BLaER1 treated with 17β-estradiol and CSF1 and Interleukin-3, amounts not matched to agents 10 nM and 100 nM (cell line): ENCODE measurements at regions not wholly inside any gene's neighbourhood (a gene's known extent, or its start where the extent isn't known, plus 50 kb on each side); places are given as distances from the start of the nearest gene placed in this dataset.

Experiments used
- H3K27ac ChIP-seq, 11 experiments: shearing (Covaris generic); formaldehyde crosslinking; 2 replicates each; pipeline ENCODE4 v1.8.1; 2022
- H3K27me3 ChIP-seq, 11 experiments: shearing (Covaris generic); formaldehyde crosslinking; 2 replicates each; pipeline ENCODE4 v1.8.1; 2022
- H3K36me3 ChIP-seq, 11 experiments: shearing (Covaris generic); formaldehyde crosslinking; 2 replicates each; pipeline ENCODE4 v1.8.1; 2022
- H3K4me1 ChIP-seq, 10 experiments: shearing (Covaris generic); formaldehyde crosslinking; 2 replicates each; pipeline ENCODE4 v1.8.1; 2022
- H3K4me2 ChIP-seq, 11 experiments: shearing (Covaris generic); formaldehyde crosslinking; 2 replicates each; pipeline ENCODE4 v1.8.1; 2022
- H3K4me3 ChIP-seq, 10 experiments: shearing (Covaris generic); formaldehyde crosslinking; 2 replicates each; pipeline ENCODE4 v1.8.1; 2022
- H3K9ac ChIP-seq, 11 experiments: shearing (Covaris generic); formaldehyde crosslinking; 2 replicates each; pipeline ENCODE4 v1.8.1; 2022
- H3K9me3 ChIP-seq, 11 experiments: shearing (Covaris generic); formaldehyde crosslinking; replicated peaks in 1 of 11; 2 replicates each; pipeline ENCODE4 v1.8.1; 2022
- H4K20me1 ChIP-seq, 11 experiments: shearing (Covaris generic); formaldehyde crosslinking; 2 replicates each; pipeline ENCODE4 v1.8.1; 2022
- Cebpa-rat ChIP-seq, 11 experiments: shearing (Covaris generic); IDR thresholded peaks; 2 replicates each; pipeline ENCODE4 v1.8.1; 2022

DNA sequence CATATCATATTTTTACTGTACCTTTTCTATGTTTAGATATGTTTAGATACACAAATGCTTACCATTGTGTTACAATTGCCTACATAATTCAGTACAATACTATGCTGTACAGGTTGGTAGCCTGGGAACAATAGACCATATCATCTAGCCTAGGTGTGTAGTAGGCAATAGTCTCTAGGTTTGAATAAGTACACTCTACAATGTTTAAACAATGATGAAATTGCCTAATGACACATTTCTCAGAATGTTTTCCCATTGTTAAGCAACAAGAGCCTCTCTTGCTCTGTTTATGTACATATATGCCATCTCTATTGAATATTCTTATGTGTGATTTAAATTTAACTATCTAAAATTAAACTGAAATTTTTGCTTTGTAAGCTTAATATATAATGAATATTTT, 209.6 kb upstream of the ST8SIA4 start:
- Histone ChIP-seq H3K9ac (no peak overlapping the region), H3K4me3 (no peak overlapping the region), H3K27ac (no peak overlapping the region), H3K9me3 (no peaks in the 10 kb centered on the region), H4K20me1 (no peaks in the 10 kb centered on the region), H3K27me3 (no peaks in the 10 kb centered on the region), H3K36me3 (no peaks in the 10 kb centered on the region), H3K4me2 (no peak overlapping the region), H3K4me1 (no peaks in the 10 kb centered on the region)
- TF ChIP-seq Cebpa-rat (IDR thresholded peaks at IDR 0.05), result no peak

DNA sequence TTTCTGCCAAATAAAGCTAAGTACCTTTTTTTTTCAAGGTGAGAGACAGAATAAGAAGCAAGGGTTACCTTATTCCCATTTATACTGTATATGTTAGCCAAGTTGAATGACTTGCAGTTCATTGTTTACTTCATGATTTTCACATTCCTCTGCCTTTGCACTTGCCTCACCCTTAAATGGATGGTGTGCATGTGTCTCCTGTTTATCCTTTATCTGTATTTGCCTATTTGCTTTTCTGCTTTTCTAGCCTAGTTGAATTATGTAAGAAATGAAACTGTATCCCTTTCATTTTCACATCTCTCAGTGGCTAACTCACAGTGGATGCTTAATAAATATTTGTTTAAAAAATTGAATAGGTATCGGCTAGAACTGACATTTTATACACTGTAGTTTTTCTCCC, 200.8 kb upstream of the ST8SIA4 start:
- H3K36me3 ChIP-seq, result no peaks in the 10 kb centered on the region
- no peak overlapping the region for H3K9ac ChIP-seq
- no peaks in the 10 kb centered on the region for H3K9me3 ChIP-seq
- H4K20me1 ChIP-seq, result no peaks in the 10 kb centered on the region
- H3K4me1 ChIP-seq, result no peaks in the 10 kb centered on the region
- no peak overlapping the region for H3K27ac ChIP-seq
- H3K4me2 ChIP-seq, result no peak overlapping the region
- TF ChIP-seq Cebpa-rat (IDR thresholded peaks at IDR 0.05), result no peak
- no peak overlapping the region for H3K4me3 ChIP-seq
- no peaks in the 10 kb centered on the region for H3K27me3 ChIP-seq

DNA sequence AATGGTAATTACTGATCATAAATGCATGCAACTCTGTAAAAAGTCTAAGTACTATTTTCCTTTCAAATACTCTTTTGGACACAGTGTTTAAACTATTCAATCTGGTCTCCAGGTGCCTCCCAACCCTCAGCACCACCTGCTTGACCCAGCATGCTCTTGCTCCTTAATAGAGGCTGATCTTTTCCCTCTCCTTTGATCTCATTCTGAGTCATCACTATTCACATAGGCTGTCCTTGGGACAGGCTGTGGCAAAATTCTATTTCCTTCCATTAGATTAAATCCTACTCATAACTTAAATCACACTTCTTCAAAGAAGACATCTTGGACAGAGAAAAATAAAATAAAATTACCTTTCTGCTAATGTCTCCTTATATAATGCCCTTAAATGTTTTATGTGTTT, 199.4 kb upstream of the ST8SIA4 start:
- H3K36me3 ChIP-seq, result no peaks in the 10 kb centered on the region
- TF ChIP-seq Cebpa-rat (IDR thresholded peaks at IDR 0.05), result no peak
- no peak overlapping the region for H3K9ac ChIP-seq
- H3K27ac ChIP-seq, result no peak overlapping the region
- H4K20me1 ChIP-seq, result no peaks in the 10 kb centered on the region
- H3K9me3 ChIP-seq, result no peaks in the 10 kb centered on the region
- no peaks in the 10 kb centered on the region for H3K27me3 ChIP-seq
- no peak overlapping the region for H3K4me3 ChIP-seq
- H3K4me2 ChIP-seq, result no peak overlapping the region
- H3K4me1 ChIP-seq, result no peaks in the 10 kb centered on the region

DNA sequence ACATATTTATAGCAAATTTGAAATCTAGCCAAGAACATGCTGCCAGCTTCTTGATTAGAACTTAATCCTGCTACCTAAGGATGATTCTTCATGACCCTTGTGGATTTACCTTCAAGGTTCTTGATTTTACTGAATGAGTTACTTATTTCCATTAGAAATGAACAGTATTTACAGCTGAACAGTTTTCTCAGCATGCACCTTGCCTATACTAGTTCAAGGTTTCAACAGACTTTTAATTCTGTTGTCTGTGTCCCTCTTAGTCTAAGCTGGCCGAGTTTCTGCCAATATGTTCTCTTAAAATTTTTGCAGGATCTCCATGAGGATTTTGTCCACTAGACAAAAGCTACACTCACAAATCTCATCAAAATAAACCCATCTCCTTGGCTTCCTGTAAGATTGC, 188.8 kb upstream of the ST8SIA4 start:
- Histone ChIP-seq H3K36me3 (no peaks in the 10 kb centered on the region), H3K27me3 (no peaks in the 10 kb centered on the region), H3K9me3 (no peaks in the 10 kb centered on the region), H3K4me2 (peak overlapping the region in 5 of 11 experiments; percentile 27 to 66 (median 41); a peak in 6 of 22 replicates), H3K4me3 (no peak overlapping the region), H3K4me1 (peaks cover 0 to 17% (median 3%) of the 10 kb centered on the region in 10 experiments; a peak in 9 of 20 replicates), H3K27ac (peak overlapping the region in 2 of 11 experiments; percentile 13 to 56; a peak in 2 of 22 replicates), H3K9ac (no peak overlapping the region), H4K20me1 (no peaks in the 10 kb centered on the region)
- no peak for TF ChIP-seq Cebpa-rat (IDR thresholded peaks at IDR 0.05)

DNA sequence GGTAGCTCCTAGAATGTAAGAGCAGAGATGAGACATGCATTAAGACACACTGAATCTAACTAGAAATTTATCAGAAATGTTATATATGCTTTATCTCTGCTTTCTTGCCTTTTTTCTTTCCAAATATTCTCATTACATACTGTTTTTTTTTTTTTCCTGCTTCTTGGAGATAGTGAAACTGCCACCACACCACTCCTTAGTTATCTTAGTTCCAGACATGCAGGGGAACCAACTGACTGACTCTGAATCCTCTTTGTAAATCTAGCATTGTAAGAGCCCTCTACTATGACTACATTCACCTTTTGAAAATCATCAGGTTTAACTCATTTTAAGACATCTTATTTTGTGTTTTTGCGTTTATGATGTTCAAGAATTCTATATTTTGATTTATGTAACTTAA, 181.3 kb upstream of the ST8SIA4 start:
- Histone ChIP-seq H3K9me3 (no peaks in the 10 kb centered on the region), H3K27ac (no peak overlapping the region), H3K4me2 (no peak overlapping the region), H3K27me3 (no peaks in the 10 kb centered on the region), H3K36me3 (no peaks in the 10 kb centered on the region), H3K4me3 (no peak overlapping the region), H4K20me1 (no peaks in the 10 kb centered on the region), H3K4me1 (no peaks in the 10 kb centered on the region), H3K9ac (no peak overlapping the region)
- TF ChIP-seq Cebpa-rat (IDR thresholded peaks at IDR 0.05), result no peak

DNA sequence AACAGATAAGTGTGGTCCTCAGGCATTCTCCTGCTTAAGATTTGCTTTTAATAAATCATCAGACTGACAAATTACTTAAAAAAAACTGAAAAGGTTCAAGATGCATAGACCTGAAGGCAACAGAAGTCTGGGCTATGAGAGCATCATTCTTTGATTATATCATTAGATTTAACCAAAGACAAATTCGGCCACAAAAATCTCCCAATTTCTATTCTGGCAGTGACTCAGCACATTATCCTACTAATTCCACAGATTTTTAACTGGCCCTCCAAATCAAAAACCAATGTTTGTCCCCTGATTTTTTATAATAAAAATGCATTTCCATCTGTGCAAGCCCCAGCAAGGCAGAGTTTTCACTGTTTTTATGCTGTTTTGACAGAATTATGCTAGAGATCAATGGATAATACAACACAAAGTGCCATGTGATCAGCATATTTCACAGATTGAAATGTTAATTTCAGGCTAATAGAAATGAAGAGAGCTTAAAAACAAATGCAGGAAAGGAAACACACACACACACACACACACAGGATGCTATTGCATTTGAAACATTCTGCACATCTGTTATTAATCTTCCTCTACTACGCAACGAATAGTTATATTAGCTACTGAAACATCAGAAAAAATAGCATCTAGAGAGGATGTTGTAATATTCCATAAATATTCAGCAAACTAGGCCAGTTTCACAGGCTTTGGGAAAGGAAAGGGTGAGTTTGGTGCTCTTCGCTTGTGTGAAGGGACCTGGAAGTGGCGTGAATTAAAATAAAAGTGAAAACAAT, 177.6 kb upstream of the ST8SIA4 start:
- no peaks in the 10 kb centered on the region for H3K27me3 ChIP-seq
- H3K4me3 ChIP-seq, result no peak overlapping the region
- H3K9ac ChIP-seq, result no peak overlapping the region
- no peaks in the 10 kb centered on the region for H4K20me1 ChIP-seq
- H3K9me3 ChIP-seq, result no peaks in the 10 kb centered on the region
- H3K27ac ChIP-seq, result no peak overlapping the region
- H3K36me3 ChIP-seq, result no peaks in the 10 kb centered on the region
- no peak overlapping the region for H3K4me2 ChIP-seq
- TF ChIP-seq Cebpa-rat (IDR thresholded peaks at IDR 0.05), result no peak
- no peaks in the 10 kb centered on the region for H3K4me1 ChIP-seq

DNA sequence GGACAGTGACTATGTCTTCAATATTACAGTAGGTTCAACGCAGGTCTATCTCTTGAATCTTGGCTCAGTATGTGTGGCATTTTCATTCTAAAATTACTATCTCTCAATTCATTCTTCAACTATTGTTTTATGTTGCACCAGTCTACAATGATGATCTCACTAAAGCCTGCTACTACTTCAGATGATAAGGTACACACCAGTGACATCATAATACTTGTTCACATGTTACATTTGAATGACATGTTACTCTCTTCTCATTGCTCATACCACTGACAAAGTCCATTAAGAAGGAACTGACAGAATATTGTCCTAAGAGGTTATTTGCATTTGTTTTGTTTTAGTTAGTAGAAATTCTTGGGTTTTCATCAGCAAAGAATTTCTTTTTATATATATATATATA, 165.2 kb upstream of the ST8SIA4 start:
- no peaks in the 10 kb centered on the region for H3K4me1 ChIP-seq
- H3K4me2 ChIP-seq, result no peak overlapping the region
- no peaks in the 10 kb centered on the region for H3K27me3 ChIP-seq
- H3K36me3 ChIP-seq, result no peaks in the 10 kb centered on the region
- no peak overlapping the region for H3K9ac ChIP-seq
- TF ChIP-seq Cebpa-rat (IDR thresholded peaks at IDR 0.05), result no peak
- H4K20me1 ChIP-seq, result no peaks in the 10 kb centered on the region
- no peak overlapping the region for H3K27ac ChIP-seq
- peaks cover under 1 to 4% (median 1%) of the 10 kb centered on the region in 11 experiments; a peak in 8 of 22 replicates for H3K9me3 ChIP-seq
- H3K4me3 ChIP-seq, result no peak overlapping the region

DNA sequence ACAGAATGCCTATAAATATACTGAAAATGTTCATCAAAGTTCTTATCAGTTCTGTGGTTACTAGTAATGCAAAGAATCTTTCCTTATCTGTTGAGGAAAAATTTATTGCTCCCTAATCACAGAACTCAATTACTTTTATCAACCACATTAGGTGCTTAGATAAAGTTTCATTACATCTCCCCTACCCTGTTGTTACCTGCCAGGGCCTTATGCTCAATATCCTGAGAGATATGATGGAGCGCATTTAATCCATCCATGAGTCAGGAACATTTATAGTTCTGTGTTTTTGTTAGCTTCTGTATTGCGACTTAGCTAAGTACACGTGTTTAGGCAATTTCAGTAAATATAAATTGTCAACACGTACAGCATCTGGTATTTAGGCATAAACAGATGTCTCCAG, 164.3 kb upstream of the ST8SIA4 start:
- Histone ChIP-seq H3K4me2 (no peak overlapping the region), H3K36me3 (no peaks in the 10 kb centered on the region), H3K4me3 (no peak overlapping the region), H4K20me1 (no peaks in the 10 kb centered on the region), H3K4me1 (no peaks in the 10 kb centered on the region), H3K27me3 (no peaks in the 10 kb centered on the region), H3K9me3 (peaks cover 4 to 13% (median 10%) of the 10 kb centered on the region in 11 experiments; a peak in 12 of 22 replicates), H3K9ac (no peak overlapping the region), H3K27ac (no peak overlapping the region)
- no peak for TF ChIP-seq Cebpa-rat (IDR thresholded peaks at IDR 0.05)

DNA sequence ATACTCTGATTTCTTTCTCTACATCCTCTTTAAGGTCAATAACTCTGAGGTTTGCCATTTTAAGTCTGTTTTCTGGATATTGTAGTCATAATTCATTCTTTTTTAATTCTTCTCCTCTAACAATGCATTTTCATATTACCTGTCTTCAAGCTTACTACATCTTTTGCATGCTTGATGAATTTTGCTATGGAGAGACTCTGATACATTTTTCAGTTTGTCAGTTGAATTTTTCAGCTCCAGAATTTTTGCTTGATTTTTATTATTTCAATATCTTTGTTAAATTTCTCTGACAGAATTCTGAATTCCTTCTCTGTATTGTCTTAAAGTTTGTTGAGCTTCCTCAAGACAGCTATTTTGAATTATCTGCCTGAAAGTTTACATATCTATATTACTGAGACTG, 159.8 kb upstream of the ST8SIA4 start:
- no peak for TF ChIP-seq Cebpa-rat (IDR thresholded peaks at IDR 0.05)
- H3K4me3 ChIP-seq, result no peak overlapping the region
- H3K4me2 ChIP-seq, result no peak overlapping the region

DNA sequence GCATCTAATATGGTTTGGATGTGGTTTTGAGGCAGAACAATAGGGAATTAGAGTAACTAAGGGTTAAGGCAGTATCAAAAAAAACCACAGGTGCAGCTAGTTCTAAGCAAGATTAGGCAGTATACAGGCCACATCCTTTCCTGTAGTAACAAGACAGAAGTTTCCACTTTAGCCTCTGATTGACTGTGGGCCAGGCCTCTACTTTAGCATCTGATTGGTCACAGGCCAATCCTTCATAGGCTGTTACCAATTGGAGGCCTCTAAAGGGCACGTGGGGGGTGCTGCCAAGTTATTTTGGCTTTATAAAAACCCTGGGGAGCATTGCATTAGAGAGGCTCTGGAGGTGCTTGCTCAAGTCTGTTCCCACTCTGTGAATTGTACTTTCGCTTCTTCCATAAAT, 144.1 kb upstream of the ST8SIA4 start:
- H3K4me2 ChIP-seq, result no peak overlapping the region
- no peak overlapping the region for H3K9ac ChIP-seq
- no peaks in the 10 kb centered on the region for H3K27me3 ChIP-seq
- 0 out of 20 replicates have a peak, but pooled peaks cover 0 to 5% (median 0%) of the 10 kb centered on the region in 10 experiments for H3K4me1 ChIP-seq
- H3K4me3 ChIP-seq, result no peak overlapping the region
- no peaks in the 10 kb centered on the region for H4K20me1 ChIP-seq
- TF ChIP-seq Cebpa-rat (IDR thresholded peaks at IDR 0.05), result no peak
- H3K27ac ChIP-seq, result no peak overlapping the region
- H3K9me3 ChIP-seq, result no peaks in the 10 kb centered on the region
- no peaks in the 10 kb centered on the region for H3K36me3 ChIP-seq

More for the DNA sequence above, 159.8 kb upstream of the ST8SIA4 start:
- H3K36me3 ChIP-seq, result no peaks in the 10 kb centered on the region
- no peaks in the 10 kb centered on the region for H3K4me1 ChIP-seq
- no peak overlapping the region for H3K27ac ChIP-seq
- H4K20me1 ChIP-seq, result no peaks in the 10 kb centered on the region
- H3K9me3 ChIP-seq, result peaks cover 4 to 21% (median 16%) of the 10 kb centered on the region in 11 experiments; a peak in 15 of 22 replicates
- H3K27me3 ChIP-seq, result no peaks in the 10 kb centered on the region
- no peak overlapping the region for H3K9ac ChIP-seq
